Aorta (tissue), 5 donors: ENCODE measurements at regions not wholly inside any gene's neighbourhood (a gene's known extent, or its start where the extent isn't known, plus 50 kb on each side); places are given as distances from the start of the nearest gene placed in this dataset.

Experiments used
- ATAC-seq: fragments of 200-7000 bp; cut with Tn5 transposase; one replicate; pipeline ENCODE4 v1.9.1; 2022; ENCODE audit warnings: moderate library complexity; ENCODE audit not compliant: low FRiP score
- DNase-seq, 2 donors: peaks; one replicate each; pipeline ENCODE4 v3.0.0-alpha.2; 2020
- H3K27ac ChIP-seq, 2 donors: one replicate each; pipeline ENCODE4 v1.5.1; 2013; ENCODE audit warnings: low read length in 2 of 2, mild to moderate bottlenecking in 2 of 2, moderate library complexity in 2 of 2, control low read depth in 1 of 2, inconsistent platforms in 1 of 2, low read depth in 1 of 2
- H3K27me3 ChIP-seq, 2 donors: one replicate each; pipeline ENCODE4 v1.6.1; 2013; ENCODE audit warnings: control low read depth in 1 of 2, low read length in 1 of 2, mild to moderate bottlenecking in 1 of 2, moderate library complexity in 1 of 2; ENCODE audit not compliant: insufficient read depth in 2 of 2, control insufficient read depth in 1 of 2
- H3K36me3 ChIP-seq, 2 donors: one replicate each; pipeline ENCODE4 v1.6.1; 2013; ENCODE audit warnings: control low read depth in 1 of 2, low read length in 1 of 2, mild to moderate bottlenecking in 1 of 2; ENCODE audit not compliant: insufficient read depth in 2 of 2, control insufficient read depth in 1 of 2
- H3K4me1 ChIP-seq, 2 donors: one replicate each; pipeline ENCODE4 v1.6.1; 2013; ENCODE audit warnings: low read length in 2 of 2, control low read depth in 1 of 2, mild to moderate bottlenecking in 1 of 2, moderate library complexity in 1 of 2; ENCODE audit not compliant: insufficient read depth in 2 of 2, control insufficient read depth in 1 of 2
- H3K4me3 ChIP-seq, 2 donors: one replicate each; pipeline ENCODE4 v1.5.1; 2013; ENCODE audit warnings: low read length in 2 of 2, control low read depth in 1 of 2, mild to moderate bottlenecking in 1 of 2
- H3K9me3 ChIP-seq: one replicate; pipeline ENCODE4 v1.6.1; 2013; ENCODE audit warnings: mild to moderate bottlenecking, low read length; ENCODE audit not compliant: control insufficient read depth
- WGBS, 2 donors: extraction: QIAGEN DNeasy Blood & Tissue Kit; methylation state at CpG; one replicate each; pipeline ENCODE4 v1.1.7; 2013; 5-methylcytosine and 5-hydroxymethylcytosine counted together
- intact Hi-C, 2 donors: fragments of 100-400 bp; cut with DNase I; formaldehyde crosslinking; loops; one replicate each; pipeline versions ENCODE4 v1.14.2 to v1.15.0; 2022
- donor health status: healthy with polysubstance abuse.
- donor health status: Bipolar disorder and iron deficiency.
- donor health status: DM: no; HTN: no; CAD: no.
- donor health status: DM: no; HTN: no; CAD: no.
- donor health status: DM: yes; HTN: yes; CAD: no.

- Histone ChIP-seq H3K36me3 (no peaks in the 10 kb centered on the region), H3K4me1 (no peaks in the 10 kb centered on the region), H3K27ac (no peak overlapping the region), H3K27me3 (no peaks in the 10 kb centered on the region), H3K9me3 (peaks cover 3% of the 10 kb centered on the region), H3K4me3 (no peak overlapping the region)
- 74 to 78% methylated on average over 2 of the region's 2 CpGs for WGBS, 2 donors
- DNase-seq (no peak), ATAC-seq (no peak)
- intact Hi-C loops = no loop called here
Observed at GRCh38 chr16:77558786-77559185, 124.0 kb upstream of the ADAMTS18 start.

GRCh38 chr16:77562497-77562896 is 127.7 kb upstream of the ADAMTS18 start:
- no peaks in the 10 kb centered on the region for H3K36me3 ChIP-seq
- H3K27ac ChIP-seq = no peak overlapping the region
- intact Hi-C loops = no loop called here

GRCh38 chr16:77564791-77565390 is 130.1 kb upstream of the ADAMTS18 start:
- no peaks in the 10 kb centered on the region for H3K27me3 ChIP-seq
- no peak overlapping the region for H3K4me3 ChIP-seq
- WGBS, 2 donors = 20 to 27% methylated on average over 5 of the region's 5 CpGs
- peaks cover 1% of the 10 kb centered on the region for H3K9me3 ChIP-seq
- intact Hi-C loops = no loop called here
- no peaks in the 10 kb centered on the region for H3K36me3 ChIP-seq
- H3K4me1 ChIP-seq = no peaks in the 10 kb centered on the region
- DNase-seq (no peak), ATAC-seq (no peak)
- no peak overlapping the region for H3K27ac ChIP-seq

More at GRCh38 chr16:77562497-77562896, 127.7 kb upstream of the ADAMTS18 start:
- no peak for DNase-seq
- no peak for ATAC-seq
- H3K4me1 ChIP-seq = no peaks in the 10 kb centered on the region
- no peak overlapping the region for H3K4me3 ChIP-seq
- no peaks in the 10 kb centered on the region for H3K9me3 ChIP-seq
- no peaks in the 10 kb centered on the region for H3K27me3 ChIP-seq

GRCh38 chr16:77569406-77569805 is 134.6 kb upstream of the ADAMTS18 start:
- Histone ChIP-seq H3K27me3 (no peaks in the 10 kb centered on the region), H3K9me3 (peaks cover 1% of the 10 kb centered on the region), H3K27ac (no peak overlapping the region), H3K36me3 (no peaks in the 10 kb centered on the region), H3K4me1 (no peaks in the 10 kb centered on the region), H3K4me3 (no peak overlapping the region)
- no peak for DNase-seq
- no peak for ATAC-seq
- intact Hi-C loops = no loop called here
- 19 to 21% methylated on average over 5 of the region's 5 CpGs for WGBS, 2 donors

GRCh38 chr16:77570574-77570973 is 135.7 kb upstream of the ADAMTS18 start:
- ATAC-seq (no peak), DNase-seq (no peak)
- H3K36me3 ChIP-seq = no peaks in the 10 kb centered on the region
- H3K4me1 ChIP-seq = no peaks in the 10 kb centered on the region
- H3K4me3 ChIP-seq = no peak overlapping the region
- no peak overlapping the region for H3K27ac ChIP-seq
- peaks cover 1% of the 10 kb centered on the region for H3K9me3 ChIP-seq
- H3K27me3 ChIP-seq = no peaks in the 10 kb centered on the region
- whole genome bisulfite sequencing, 2 donors = 94 to 96% methylated on average over 1 of the region's 1 CpG
- intact Hi-C loops = no loop called here

- 29 to 31% methylated on average over 4 of the region's 4 CpGs for WGBS, 2 donors
Observed at GRCh38 chr16:77571115-77571862, 136.5 kb upstream of the ADAMTS18 start.

GRCh38 chr16:77574867-77575624 is 140.2 kb upstream of the ADAMTS18 start:
- H3K36me3 ChIP-seq = no peaks in the 10 kb centered on the region
- H3K27me3 ChIP-seq = no peaks in the 10 kb centered on the region
- H3K9me3 ChIP-seq = no peaks in the 10 kb centered on the region
- ATAC-seq = peak; percentile 65
- H3K27ac ChIP-seq = no peak overlapping the region
- intact Hi-C loops = no loop called here
- H3K4me1 ChIP-seq = no peaks in the 10 kb centered on the region
- 69 to 75% methylated on average over 13 of the region's 13 CpGs for WGBS, 2 donors
- no peak for DNase-seq
- H3K4me3 ChIP-seq = no peak overlapping the region

More at GRCh38 chr16:77571115-77571862, 136.5 kb upstream of the ADAMTS18 start:
- H3K27me3 ChIP-seq = no peaks in the 10 kb centered on the region
- H3K4me1 ChIP-seq = no peaks in the 10 kb centered on the region
- no peak overlapping the region for H3K27ac ChIP-seq
- no peak overlapping the region for H3K4me3 ChIP-seq
- H3K36me3 ChIP-seq = no peaks in the 10 kb centered on the region
- peaks cover 1% of the 10 kb centered on the region for H3K9me3 ChIP-seq
- intact Hi-C loops = no loop called here
- ATAC-seq (no peak), DNase-seq (no peak)

- Histone ChIP-seq H3K27me3 (no peaks in the 10 kb centered on the region), H3K9me3 (peaks cover 2% of the 10 kb centered on the region), H3K36me3 (no peaks in the 10 kb centered on the region), H3K4me1 (no peaks in the 10 kb centered on the region), H3K4me3 (no peak overlapping the region), H3K27ac (no peak overlapping the region)
- ATAC-seq (no peak), DNase-seq (no peak)
- WGBS, 2 donors = 50 to 53% methylated on average over 3 of the region's 3 CpGs
- intact Hi-C loops = no loop called here
Observed at GRCh38 chr16:77579351-77579891, 142.9 kb upstream of the NUDT7 start.
